ENCODE measurements at regions not wholly inside any gene's neighbourhood (a gene's known extent, or its start where the extent isn't known, plus 50 kb on each side); places are given as distances from the start of the nearest gene placed in this dataset.

GRCh38 chr1:60886793-60887331, 195.5 kb upstream of the NFIA start:
- no peak for TF ChIP-seq EZH2phosphoT487 (IDR thresholded peaks at IDR 0.05; ENCODE audit: low read depth)
- TF ChIP-seq, protein P1, sequence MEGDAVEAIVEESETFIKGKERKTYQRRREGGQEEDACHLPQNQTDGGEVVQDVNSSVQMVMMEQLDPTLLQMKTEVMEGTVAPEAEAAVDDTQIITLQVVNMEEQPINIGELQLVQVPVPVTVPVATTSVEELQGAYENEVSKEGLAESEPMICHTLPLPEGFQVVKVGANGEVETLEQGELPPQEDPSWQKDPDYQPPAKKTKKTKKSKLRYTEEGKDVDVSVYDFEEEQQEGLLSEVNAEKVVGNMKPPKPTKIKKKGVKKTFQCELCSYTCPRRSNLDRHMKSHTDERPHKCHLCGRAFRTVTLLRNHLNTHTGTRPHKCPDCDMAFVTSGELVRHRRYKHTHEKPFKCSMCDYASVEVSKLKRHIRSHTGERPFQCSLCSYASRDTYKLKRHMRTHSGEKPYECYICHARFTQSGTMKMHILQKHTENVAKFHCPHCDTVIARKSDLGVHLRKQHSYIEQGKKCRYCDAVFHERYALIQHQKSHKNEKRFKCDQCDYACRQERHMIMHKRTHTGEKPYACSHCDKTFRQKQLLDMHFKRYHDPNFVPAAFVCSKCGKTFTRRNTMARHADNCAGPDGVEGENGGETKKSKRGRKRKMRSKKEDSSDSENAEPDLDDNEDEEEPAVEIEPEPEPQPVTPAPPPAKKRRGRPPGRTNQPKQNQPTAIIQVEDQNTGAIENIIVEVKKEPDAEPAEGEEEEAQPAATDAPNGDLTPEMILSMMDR (IDR thresholded peaks at IDR 0.05; ENCODE audit: low read depth, low read length), result no peak
- Histone ChIP-seq H3K4me1 (ENCODE audit: low read length) (no peaks in the 10 kb centered on the region), H2AFZ (ENCODE audit: low read depth, low read length) (no peak overlapping the region), H3K9ac (ENCODE audit: low read length) (no peak overlapping the region), H3K4me3 (ENCODE audit: low read length) (no peak overlapping the region), H3K9me3 (ENCODE audit: insufficient read depth, low read length) (no peaks in the 10 kb centered on the region), H3K27me3 (ENCODE audit: low read depth, low read length) (no peaks in the 10 kb centered on the region), H3K36me3 (replicated peaks; ENCODE audit: low read depth, low read length) (no peaks in the 10 kb centered on the region), H4K20me1 (ENCODE audit: insufficient read depth, low read length) (no peaks in the 10 kb centered on the region), H3K4me2 (ENCODE audit: low read length) (no peak overlapping the region), H3K79me2 (ENCODE audit: low read length) (no peaks in the 10 kb centered on the region), H3K27ac (ENCODE audit: low read length) (no peak overlapping the region)

- TF ChIP-seq, protein P1 (IDR thresholded peaks at IDR 0.05; ENCODE audit: low read depth, low read length), result no peak
- TF ChIP-seq EZH2phosphoT487 (IDR thresholded peaks at IDR 0.05; ENCODE audit: low read depth), result no peak
- H3K4me2 ChIP-seq (ENCODE audit: low read length), result no peak overlapping the region
- no peak overlapping the region for H2AFZ ChIP-seq (ENCODE audit: low read depth, low read length)
Observed at GRCh38 chr1:60886090-60886489, 196.3 kb upstream of the NFIA start.

DNA sequence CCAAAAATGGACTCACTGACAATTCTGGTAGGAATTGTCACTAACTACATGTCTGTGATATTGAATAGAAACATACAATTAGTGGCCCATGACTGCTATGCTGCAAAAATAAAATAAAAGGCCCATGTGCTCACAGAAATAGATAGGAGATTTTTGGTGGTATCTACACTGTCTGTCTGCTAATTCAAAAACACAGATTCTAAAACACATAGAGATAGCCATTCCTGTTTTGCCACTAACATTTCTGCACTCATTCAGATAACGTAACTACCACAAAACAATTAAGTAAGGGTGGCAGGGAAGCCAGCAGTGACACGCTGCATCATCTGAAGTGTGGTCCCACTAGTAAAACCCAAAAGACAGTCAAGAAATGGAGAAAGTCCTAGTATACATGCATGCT, 202.2 kb upstream of the NFIA start:
- no peaks in the 10 kb centered on the region for H3K4me1 ChIP-seq (ENCODE audit: low read length)
- no peaks in the 10 kb centered on the region for H3K36me3 ChIP-seq (replicated peaks; ENCODE audit: low read depth, low read length)
- H3K4me2 ChIP-seq (ENCODE audit: low read length), result no peak overlapping the region
- no peak overlapping the region for H3K9ac ChIP-seq (ENCODE audit: low read length)
- no peaks in the 10 kb centered on the region for H3K27me3 ChIP-seq (ENCODE audit: low read depth, low read length)
- no peaks in the 10 kb centered on the region for H4K20me1 ChIP-seq (ENCODE audit: insufficient read depth, low read length)
- H3K79me2 ChIP-seq (ENCODE audit: low read length), result no peaks in the 10 kb centered on the region
- H3K4me3 ChIP-seq (ENCODE audit: low read length), result no peak overlapping the region
- no peak overlapping the region for H2AFZ ChIP-seq (ENCODE audit: low read depth, low read length)
- no peak overlapping the region for H3K27ac ChIP-seq (ENCODE audit: low read length)
- H3K9me3 ChIP-seq (ENCODE audit: insufficient read depth, low read length), result no peaks in the 10 kb centered on the region
- TF ChIP-seq, protein P1 (IDR thresholded peaks at IDR 0.05; ENCODE audit: low read depth, low read length), result no peak
- no peak for TF ChIP-seq EZH2phosphoT487 (IDR thresholded peaks at IDR 0.05; ENCODE audit: low read depth)

More at GRCh38 chr1:60886090-60886489, 196.3 kb upstream of the NFIA start:
- Histone ChIP-seq H3K4me3 (ENCODE audit: low read length) (no peak overlapping the region), H3K9ac (ENCODE audit: low read length) (no peak overlapping the region), H3K27me3 (ENCODE audit: low read depth, low read length) (no peaks in the 10 kb centered on the region), H3K27ac (ENCODE audit: low read length) (no peak overlapping the region), H4K20me1 (ENCODE audit: insufficient read depth, low read length) (no peaks in the 10 kb centered on the region), H3K4me1 (ENCODE audit: low read length) (no peaks in the 10 kb centered on the region), H3K9me3 (ENCODE audit: insufficient read depth, low read length) (no peaks in the 10 kb centered on the region), H3K36me3 (replicated peaks; ENCODE audit: low read depth, low read length) (no peaks in the 10 kb centered on the region), H3K79me2 (ENCODE audit: low read length) (no peaks in the 10 kb centered on the region)

- Histone ChIP-seq H3K79me2 (ENCODE audit: low read length) (no peaks in the 10 kb centered on the region), H3K4me3 (ENCODE audit: low read length) (no peak overlapping the region), H3K27ac (ENCODE audit: low read length) (no peak overlapping the region), H3K9ac (ENCODE audit: low read length) (no peak overlapping the region), H3K9me3 (ENCODE audit: insufficient read depth, low read length) (no peaks in the 10 kb centered on the region), H3K36me3 (replicated peaks; ENCODE audit: low read depth, low read length) (no peaks in the 10 kb centered on the region), H4K20me1 (ENCODE audit: insufficient read depth, low read length) (no peaks in the 10 kb centered on the region), H3K4me2 (ENCODE audit: low read length) (no peak overlapping the region), H2AFZ (ENCODE audit: low read depth, low read length) (no peak overlapping the region), H3K4me1 (ENCODE audit: low read length) (no peaks in the 10 kb centered on the region), H3K27me3 (ENCODE audit: low read depth, low read length) (no peaks in the 10 kb centered on the region)
- TF ChIP-seq, protein P1 (IDR thresholded peaks at IDR 0.05; ENCODE audit: low read depth, low read length), result no peak
- no peak for TF ChIP-seq EZH2phosphoT487 (IDR thresholded peaks at IDR 0.05; ENCODE audit: low read depth)
Observed at GRCh38 chr1:60878323-60878722, 204.0 kb upstream of the NFIA start.

All from OCI-LY3 (cell line).